DND-41 (cell line): ENCODE measurements at regions not wholly inside any gene's neighbourhood (a gene's known extent, or its start where the extent isn't known, plus 50 kb on each side); places are given as distances from the start of the nearest gene placed in this dataset.

Experiments used
- ATAC-seq: fragments of 200-7000 bp; cut with Tn5 transposase; 3 replicates; pipeline ENCODE4 v1.9.1; 2021; ENCODE audit warnings: low read depth; ENCODE audit not compliant: insufficient read depth
- DNase-seq: peaks from one replicate; pipeline ENCODE4 v3.0.0-alpha.2; 2020
- H2AFZ ChIP-seq: 2 replicates; pipeline ENCODE4 v1.6.0; 2012; ENCODE audit warnings: low read depth, low read length
- H3K27ac ChIP-seq: 2 replicates; pipeline ENCODE4 v1.5.1; 2012; ENCODE audit warnings: low read length, inconsistent platforms
- H3K27me3 ChIP-seq: fragments of 200-600 bp; sonication (generic); 2 replicates; pipeline ENCODE4 v1.6.0; 2012; ENCODE audit warnings: low read length, mild to moderate bottlenecking, inconsistent platforms; ENCODE audit not compliant: insufficient read depth, poor library complexity
- H3K36me3 ChIP-seq: 2 replicates; pipeline ENCODE4 v1.5.1; 2012; ENCODE audit warnings: low read length, inconsistent platforms; ENCODE audit not compliant: insufficient read depth
- H3K4me1 ChIP-seq: 2 replicates; pipeline ENCODE4 v1.5.1; 2012; ENCODE audit warnings: mild to moderate bottlenecking, low read length; ENCODE audit not compliant: insufficient read depth
- H3K4me2 ChIP-seq: 2 replicates; pipeline ENCODE4 v1.6.0; 2012; ENCODE audit warnings: mild to moderate bottlenecking, moderate library complexity, low read length, inconsistent platforms; ENCODE audit not compliant: insufficient read depth
- H3K4me3 ChIP-seq, 2 experiments: fragments of 200-600 bp in 1 of 2; shearing (Covaris generic) in 1 of 2; 2 replicates each; pipeline ENCODE4 v1.5.1; 2012 to 2016; ENCODE audit warnings: inconsistent platforms in 2 of 2, low read length in 2 of 2, mild to moderate bottlenecking in 2 of 2, low read depth in 1 of 2, moderate library complexity in 1 of 2
- H3K79me2 ChIP-seq: 2 replicates; pipeline ENCODE4 v1.6.0; 2012; ENCODE audit warnings: low read length, inconsistent platforms; ENCODE audit not compliant: insufficient read depth
- H3K9ac ChIP-seq: 2 replicates; pipeline ENCODE4 v1.6.0; 2012; ENCODE audit warnings: low read depth, mild to moderate bottlenecking, inconsistent platforms, low read length, moderate library complexity
- H3K9me3 ChIP-seq: 2 replicates; pipeline ENCODE4 v1.5.1; 2012; ENCODE audit warnings: low read length, moderate library complexity, mild to moderate bottlenecking, inconsistent platforms; ENCODE audit not compliant: insufficient read depth, severe bottlenecking
- H4K20me1 ChIP-seq: 2 replicates; pipeline ENCODE4 v1.6.0; 2012; ENCODE audit warnings: low read length; ENCODE audit not compliant: insufficient read depth
- EZH2 ChIP-seq: IDR thresholded peaks from 3 replicates; pipeline ENCODE4 v1.6.1; 2012; ENCODE audit warnings: borderline replicate concordance, low read depth, mild to moderate bottlenecking, moderate library complexity, low read length, inconsistent platforms; ENCODE audit not compliant: severe bottlenecking
- TF ChIP-seq, protein P1 (sequence below): IDR thresholded peaks from 2 replicates; pipeline ENCODE4 v1.5.1; 2012; ENCODE audit warnings: borderline replicate concordance, low read length, moderate library complexity, mild to moderate bottlenecking; ENCODE audit not compliant: poor library complexity, severe bottlenecking; ENCODE audit errors: extremely low read depth

GRCh38 chr15:26082221-26083109 is 219.3 kb upstream of the ATP10A start:
- Histone ChIP-seq H4K20me1 (no peaks in the 10 kb centered on the region), H3K4me2 (peak overlapping the region; percentile 66), H3K9me3 (no peaks in the 10 kb centered on the region), H2AFZ (peak overlapping the region; percentile 78), H3K27ac (peak overlapping the region; percentile 77), H3K9ac (peak overlapping the region; percentile 69), H3K4me3 (peak overlapping the region; percentile 30 to 62; a peak in 3 of 4 replicates), H3K79me2 (no peaks in the 10 kb centered on the region), H3K27me3 (no peaks in the 10 kb centered on the region), H3K4me1 (peaks cover 23% of the 10 kb centered on the region), H3K36me3 (no peaks in the 10 kb centered on the region)
- ATAC-seq: peak; percentile 97
- TF ChIP-seq EZH2: no peak
- TF ChIP-seq, protein P1, sequence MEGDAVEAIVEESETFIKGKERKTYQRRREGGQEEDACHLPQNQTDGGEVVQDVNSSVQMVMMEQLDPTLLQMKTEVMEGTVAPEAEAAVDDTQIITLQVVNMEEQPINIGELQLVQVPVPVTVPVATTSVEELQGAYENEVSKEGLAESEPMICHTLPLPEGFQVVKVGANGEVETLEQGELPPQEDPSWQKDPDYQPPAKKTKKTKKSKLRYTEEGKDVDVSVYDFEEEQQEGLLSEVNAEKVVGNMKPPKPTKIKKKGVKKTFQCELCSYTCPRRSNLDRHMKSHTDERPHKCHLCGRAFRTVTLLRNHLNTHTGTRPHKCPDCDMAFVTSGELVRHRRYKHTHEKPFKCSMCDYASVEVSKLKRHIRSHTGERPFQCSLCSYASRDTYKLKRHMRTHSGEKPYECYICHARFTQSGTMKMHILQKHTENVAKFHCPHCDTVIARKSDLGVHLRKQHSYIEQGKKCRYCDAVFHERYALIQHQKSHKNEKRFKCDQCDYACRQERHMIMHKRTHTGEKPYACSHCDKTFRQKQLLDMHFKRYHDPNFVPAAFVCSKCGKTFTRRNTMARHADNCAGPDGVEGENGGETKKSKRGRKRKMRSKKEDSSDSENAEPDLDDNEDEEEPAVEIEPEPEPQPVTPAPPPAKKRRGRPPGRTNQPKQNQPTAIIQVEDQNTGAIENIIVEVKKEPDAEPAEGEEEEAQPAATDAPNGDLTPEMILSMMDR: no peak
- peak; percentile 92 for DNase-seq

DNA sequence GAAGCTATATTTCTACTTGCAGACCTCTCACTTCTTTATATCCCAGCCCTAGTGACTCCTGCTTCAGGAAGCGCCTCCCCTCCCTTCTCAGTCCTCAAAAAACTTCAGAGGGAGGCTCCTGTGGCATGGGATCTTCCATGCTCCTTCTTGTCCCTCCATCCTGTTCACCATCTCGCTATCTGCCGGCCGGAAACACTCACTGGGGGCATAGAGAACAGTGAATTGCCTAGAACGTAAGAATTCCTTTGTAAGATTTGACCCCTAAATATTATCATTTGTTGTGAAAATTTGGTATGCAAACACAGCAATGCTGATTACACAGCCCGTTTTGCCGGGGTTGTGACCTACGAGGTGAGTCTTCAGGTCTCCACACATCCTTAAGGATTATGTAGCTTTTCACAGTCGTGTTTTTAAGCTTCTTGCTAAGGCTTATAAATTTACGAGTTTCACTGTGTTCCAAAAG is 218.7 kb upstream of the ATP10A start:
- peak overlapping the region; percentile 62 for H2AFZ ChIP-seq
- H4K20me1 ChIP-seq: no peaks in the 10 kb centered on the region
- TF ChIP-seq EZH2: no peak
- TF ChIP-seq, protein P1: no peak
- 0 out of 2 replicates have a peak overlapping the region, but pooled peaks have one; percentile 69 for H3K9ac ChIP-seq
- H3K79me2 ChIP-seq: no peaks in the 10 kb centered on the region
- peaks cover 23% of the 10 kb centered on the region for H3K4me1 ChIP-seq
- no peaks in the 10 kb centered on the region for H3K36me3 ChIP-seq
- peak overlapping the region in 1 of 2 experiments; percentile 62; a peak in 2 of 4 replicates for H3K4me3 ChIP-seq
- 0 out of 3 replicates have a peak, but pooled peaks have one; percentile 1 for ATAC-seq
- peak overlapping the region; percentile 66 for H3K4me2 ChIP-seq
- no peaks in the 10 kb centered on the region for H3K27me3 ChIP-seq
- DNase-seq: no peak
- no peaks in the 10 kb centered on the region for H3K9me3 ChIP-seq
- peak overlapping the region; percentile 49; the same call in 1 of the 2 replicates for H3K27ac ChIP-seq

DNA sequence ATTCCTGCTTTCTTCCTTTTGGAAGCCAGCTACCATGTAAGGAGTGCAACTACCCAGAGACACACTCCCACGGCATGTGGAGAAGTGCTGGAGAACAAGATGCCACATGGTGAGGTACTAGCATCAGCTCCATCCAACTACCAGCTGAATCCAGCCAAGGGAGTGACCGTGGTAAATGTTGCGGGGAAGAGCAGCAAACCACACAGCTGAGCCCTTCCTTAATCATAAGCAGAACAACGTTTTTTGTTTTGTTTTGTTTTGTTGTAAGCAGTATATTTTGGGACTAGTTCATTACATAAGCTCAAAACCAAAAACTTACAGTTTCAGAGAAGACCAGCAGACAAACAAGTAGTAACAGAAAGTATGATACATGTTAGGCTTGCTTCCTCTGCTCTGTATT is 212.6 kb upstream of the ATP10A start:
- no peaks in the 10 kb centered on the region for H3K4me1 ChIP-seq
- no peaks in the 10 kb centered on the region for H3K27me3 ChIP-seq
- H3K27ac ChIP-seq: no peak overlapping the region
- H3K4me2 ChIP-seq: no peak overlapping the region
- H3K9me3 ChIP-seq: no peaks in the 10 kb centered on the region
- H3K36me3 ChIP-seq: no peaks in the 10 kb centered on the region
- H3K4me3 ChIP-seq: no peak overlapping the region
- no peak overlapping the region for H2AFZ ChIP-seq
- H3K79me2 ChIP-seq: no peaks in the 10 kb centered on the region
- H4K20me1 ChIP-seq: no peaks in the 10 kb centered on the region
- DNase-seq (no peak), ATAC-seq (no peak)
- TF ChIP-seq, protein P1: no peak
- TF ChIP-seq EZH2: no peak
- no peak overlapping the region for H3K9ac ChIP-seq
